ENCODE measurements at regions not wholly inside any gene's neighbourhood (a gene's known extent, or its start where the extent isn't known, plus 50 kb on each side); places are given as distances from the start of the nearest gene placed in this dataset.

DNA sequence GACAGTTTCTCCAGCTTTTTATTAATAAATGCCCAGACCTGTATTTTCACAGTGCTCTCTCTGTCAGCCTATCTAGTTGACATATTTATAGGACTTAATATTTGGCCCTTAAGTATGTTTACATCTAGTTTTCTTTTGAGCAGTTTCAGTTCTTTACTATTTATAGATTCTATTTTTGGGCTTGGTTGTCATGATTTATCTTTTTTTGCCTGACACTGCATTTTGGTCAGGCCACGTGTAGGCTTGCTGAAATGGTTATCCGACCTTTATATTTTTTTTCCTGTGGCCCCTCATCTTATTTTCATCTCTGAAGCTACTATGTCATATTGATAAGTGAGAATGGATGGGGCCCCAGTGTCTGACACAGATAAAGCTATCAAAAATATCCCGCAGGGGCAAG lies 515.4 kb upstream of the FZD8 start:
- TF ChIP-seq, protein P1, sequence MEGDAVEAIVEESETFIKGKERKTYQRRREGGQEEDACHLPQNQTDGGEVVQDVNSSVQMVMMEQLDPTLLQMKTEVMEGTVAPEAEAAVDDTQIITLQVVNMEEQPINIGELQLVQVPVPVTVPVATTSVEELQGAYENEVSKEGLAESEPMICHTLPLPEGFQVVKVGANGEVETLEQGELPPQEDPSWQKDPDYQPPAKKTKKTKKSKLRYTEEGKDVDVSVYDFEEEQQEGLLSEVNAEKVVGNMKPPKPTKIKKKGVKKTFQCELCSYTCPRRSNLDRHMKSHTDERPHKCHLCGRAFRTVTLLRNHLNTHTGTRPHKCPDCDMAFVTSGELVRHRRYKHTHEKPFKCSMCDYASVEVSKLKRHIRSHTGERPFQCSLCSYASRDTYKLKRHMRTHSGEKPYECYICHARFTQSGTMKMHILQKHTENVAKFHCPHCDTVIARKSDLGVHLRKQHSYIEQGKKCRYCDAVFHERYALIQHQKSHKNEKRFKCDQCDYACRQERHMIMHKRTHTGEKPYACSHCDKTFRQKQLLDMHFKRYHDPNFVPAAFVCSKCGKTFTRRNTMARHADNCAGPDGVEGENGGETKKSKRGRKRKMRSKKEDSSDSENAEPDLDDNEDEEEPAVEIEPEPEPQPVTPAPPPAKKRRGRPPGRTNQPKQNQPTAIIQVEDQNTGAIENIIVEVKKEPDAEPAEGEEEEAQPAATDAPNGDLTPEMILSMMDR (IDR thresholded peaks at IDR 0.05): no peak
- TF ChIP-seq POLR2AphosphoS5 (IDR thresholded peaks at IDR 0.05): no peak
